B cell (primary cell): ENCODE measurements at regions not wholly inside any gene's neighbourhood (a gene's known extent, or its start where the extent isn't known, plus 50 kb on each side); places are given as distances from the start of the nearest gene placed in this dataset.

Experiments
- ATAC-seq: fragments of 200-7000 bp; cut with Tn5 transposase; one replicate; pipeline ENCODE4 v1.10.0; 2021; ENCODE audit warnings: low read depth, mild to moderate bottlenecking, moderate number of reproducible peaks, moderate library complexity
- CTCF ChIA-PET: fragments of 350-600 bp; sonication (Branson Sonifier 250); formaldehyde crosslinking; loops from one replicate; lab custom pipeline; 2021; ENCODE audit warnings: antibody characterized with exemption, inconsistent platforms; lab: Charles Lee
- POLR2A ChIA-PET: fragments of 350-600 bp; sonication (Branson Sonifier 250); formaldehyde crosslinking; loops from one replicate; lab custom pipeline; 2021; ENCODE audit warnings: antibody characterized with exemption; lab: Charles Lee
- DNase-seq: peaks from one replicate; pipeline ENCODE4 v3.0.0; 2013
- H2AFZ ChIP-seq: 2 replicates; pipeline ENCODE4 v1.6.1; 2012; ENCODE audit warnings: mild to moderate bottlenecking, low read depth, low read length; ENCODE audit not compliant: insufficient read depth, poor library complexity, severe bottlenecking
- H3K27ac ChIP-seq, 2 donors: 1 replicate in 1 of 2; 2 replicates in 1 of 2; pipeline ENCODE4 v1.5.1; 2012 to 2013; ENCODE audit warnings: low read length in 2 of 2, mild to moderate bottlenecking in 2 of 2, moderate library complexity in 1 of 2
- H3K27me3 ChIP-seq, 4 experiments: fragments of 200-600 bp in 1 of 4; sonication (generic) in 1 of 4; replicated peaks in 1 of 4; 1 replicate in 2 of 4; 2 replicates in 2 of 4; pipeline versions ENCODE4 v1.6.1 to v1.7.0; 2013 to 2016; ENCODE audit warnings: low read length in 3 of 4, mild to moderate bottlenecking in 2 of 4, mixed read lengths in 1 of 4, moderate library complexity in 1 of 4; ENCODE audit not compliant: insufficient read depth in 4 of 4, control insufficient read depth in 3 of 4; ENCODE audit errors: control extremely low read depth in 1 of 4
- H3K36me3 ChIP-seq, 2 experiments: replicated peaks in 1 of 2; 1 replicate in 1 of 2; 2 replicates in 1 of 2; pipeline versions ENCODE4 v1.6.1 to v1.7.1; 2013; ENCODE audit warnings: low read length in 1 of 2; ENCODE audit not compliant: insufficient read depth in 2 of 2, control insufficient read depth in 1 of 2; ENCODE audit errors: control extremely low read depth in 1 of 2, extremely low read depth in 1 of 2
- H3K4me1 ChIP-seq, 2 donors: fragments of 200-600 bp in 1 of 2; sonication (generic) in 1 of 2; 1 replicate in 1 of 2; 2 replicates in 1 of 2; pipeline versions ENCODE4 v1.5.1 to v1.6.1; 2013 to 2017; ENCODE audit warnings: low read length in 2 of 2; ENCODE audit not compliant: control insufficient read depth in 2 of 2, insufficient read depth in 2 of 2
- H3K4me2 ChIP-seq: replicated peaks from 2 replicates; pipeline ENCODE3; 2012; ENCODE audit warnings: mild to moderate bottlenecking, low read depth, low read length; ENCODE audit not compliant: poor library complexity, severe bottlenecking
- H3K4me3 ChIP-seq, 5 experiments: fragments of 200-600 bp in 1 of 5; sonication (generic) in 1 of 5; 1 replicate in 3 of 5; 2 replicates in 2 of 5; pipeline versions ENCODE4 v1.5.1 to v1.7.0; 2011 to 2016; ENCODE audit warnings: low read length in 4 of 5, mild to moderate bottlenecking in 4 of 5, low read depth in 2 of 5, control low read depth in 1 of 5, moderate library complexity in 1 of 5; ENCODE audit not compliant: insufficient read depth in 1 of 5; ENCODE audit errors: control extremely low read depth in 1 of 5, extremely low read depth in 1 of 5
- H3K79me2 ChIP-seq: fragments of 200-600 bp; sonication (generic); one replicate; pipeline ENCODE4 v1.6.0; 2016; ENCODE audit warnings: low read length; ENCODE audit not compliant: control insufficient read depth, insufficient read depth
- H3K9ac ChIP-seq: fragments of 200-600 bp; sonication (generic); 2 replicates; pipeline ENCODE4 v1.6.1; 2017; ENCODE audit warnings: mild to moderate bottlenecking, low read length, moderate library complexity
- H3K9me3 ChIP-seq, 3 donors: one replicate each; pipeline versions ENCODE4 v1.6.1 to v1.7.1; 2013; ENCODE audit warnings: low read length in 2 of 3; ENCODE audit not compliant: control insufficient read depth in 2 of 3, insufficient read depth in 1 of 3; ENCODE audit errors: control extremely low read depth in 1 of 3
- H4K20me1 ChIP-seq: 2 replicates; pipeline ENCODE4 v1.6.0; 2012; ENCODE audit warnings: mild to moderate bottlenecking, low read length; ENCODE audit not compliant: insufficient read depth, control insufficient read depth, poor library complexity, severe bottlenecking
- H3K27ac Mint-ChIP-seq: one replicate; pipeline ENCODE4 v1.8.0; 2021; ENCODE audit warnings: mixed read lengths
- H3K27me3 Mint-ChIP-seq: one replicate; pipeline ENCODE4 v1.8.0; 2021; ENCODE audit warnings: mixed read lengths
- H3K4me1 Mint-ChIP-seq: one replicate; pipeline ENCODE4 v1.8.0; 2021; ENCODE audit warnings: mixed read lengths
- H3K4me3 Mint-ChIP-seq: one replicate; pipeline ENCODE4 v1.8.0; 2021; ENCODE audit warnings: mixed read lengths
- H3K9me3 Mint-ChIP-seq: one replicate; pipeline ENCODE4 v1.8.0; 2022; ENCODE audit warnings: mixed read lengths; ENCODE audit not compliant: insufficient read depth
- CTCF ChIP-seq: fragments of 200-600 bp; IDR thresholded peaks from one replicate; pipeline ENCODE4 v1.8.0; 2022; ENCODE audit warnings: antibody characterized with exemption, mild to moderate bottlenecking
- EZH2 ChIP-seq: IDR thresholded peaks from 2 replicates; pipeline ENCODE4 v1.6.1; 2012; ENCODE audit warnings: borderline replicate concordance, low read depth, mild to moderate bottlenecking, moderate library complexity, low read length; ENCODE audit not compliant: insufficient read depth, poor library complexity, severe bottlenecking
- WGBS: methylation state at CpG from one replicate; pipeline ENCODE4 v1.1.5; 2013; ENCODE audit warnings: missing lambda C conversion rate; ENCODE audit not compliant: insufficient coverage; 5-methylcytosine and 5-hydroxymethylcytosine counted together
- intact Hi-C: fragments of 100-400 bp; cut with micrococcal nuclease; formaldehyde crosslinking; loops from one replicate; pipeline ENCODE4 v1.10.0; 2022

GRCh38 chr4:19547463-19547862 is 704.2 kb upstream of the SLIT2 start:
- Histone ChIP-seq H3K4me3 (no peak overlapping the region), H3K27ac (no peak overlapping the region), H3K27me3 (no peaks in the 10 kb centered on the region), H3K4me1 (no peaks in the 10 kb centered on the region), H3K36me3 (no peaks in the 10 kb centered on the region), H3K9me3 (no peaks in the 10 kb centered on the region), H2AFZ (no peak overlapping the region), H3K9ac (no peak overlapping the region), H3K4me2 (no peak overlapping the region), H3K79me2 (no peaks in the 10 kb centered on the region), H4K20me1 (no peaks in the 10 kb centered on the region)
- H3K27ac Mint-ChIP-seq, result no peak overlapping the region
- ATAC-seq (no peak), DNase-seq (no peak)
- no peaks in the 10 kb centered on the region for H3K9me3 Mint-ChIP-seq
- POLR2A ChIA-PET, result no interaction called here
- CTCF ChIA-PET, result no interaction called here
- H3K27me3 Mint-ChIP-seq, result no peaks in the 10 kb centered on the region
- intact Hi-C loops, result no loop called here
- no peak overlapping the region for H3K4me3 Mint-ChIP-seq
- 80% methylated on average over 2 of the region's 2 CpGs for WGBS
- H3K4me1 Mint-ChIP-seq, result no peaks in the 10 kb centered on the region
- TF ChIP-seq EZH2 (no peak), CTCF (no peak)

GRCh38 chr4:19544446-19545125 is 707.1 kb upstream of the SLIT2 start:
- Histone ChIP-seq H3K4me2 (no peak overlapping the region), H2AFZ (no peak overlapping the region), H3K4me3 (no peak overlapping the region), H4K20me1 (no peaks in the 10 kb centered on the region), H3K27me3 (no peaks in the 10 kb centered on the region), H3K79me2 (no peaks in the 10 kb centered on the region), H3K9ac (no peak overlapping the region), H3K36me3 (no peaks in the 10 kb centered on the region), H3K4me1 (no peaks in the 10 kb centered on the region), H3K9me3 (no peaks in the 10 kb centered on the region), H3K27ac (no peak overlapping the region)
- H3K4me1 Mint-ChIP-seq, result no peaks in the 10 kb centered on the region
- DNase-seq (no peak), ATAC-seq (no peak)
- H3K27ac Mint-ChIP-seq, result no peak overlapping the region
- H3K27me3 Mint-ChIP-seq, result no peaks in the 10 kb centered on the region
- ChIA-PET CTCF (no interaction called here), POLR2A (no interaction called here)
- no CpG with 5 or more reads among the region's 4 CpGs for WGBS
- intact Hi-C loops, result no loop called here
- no peaks in the 10 kb centered on the region for H3K9me3 Mint-ChIP-seq
- TF ChIP-seq EZH2, result no peak
- no peak for TF ChIP-seq CTCF
- H3K4me3 Mint-ChIP-seq, result no peak overlapping the region
